H1 (cell line): ENCODE measurements at regions not wholly inside any gene's neighbourhood (a gene's known extent, or its start where the extent isn't known, plus 50 kb on each side); places are given as distances from the start of the nearest gene placed in this dataset.

ENCODE experiments used
- CTCF ChIA-PET: fragments of 300-600 bp; sonication (Branson Sonifier 250); formaldehyde crosslinking; loops from one replicate; lab custom pipeline; 2021; ENCODE audit not compliant: partially characterized antibody; lab: Charles Lee
- POLR2A ChIA-PET: fragments of 300-600 bp; sonication (Branson Sonifier 250); formaldehyde crosslinking; loops from one replicate; lab custom pipeline; 2021; ENCODE audit warnings: inconsistent platforms; ENCODE audit not compliant: partially characterized antibody; lab: Charles Lee
- DNase-seq, 2 experiments: peaks; one replicate each; pipeline versions ENCODE4 v3.0.0 to v3.0.0-alpha.2; 2010 to 2022; ENCODE audit warnings: low spot score in 2 of 2, low read depth in 1 of 2, mixed read lengths in 1 of 2
- FAIRE-seq: peaks from 2 replicates; lab custom pipeline; 2011; peaks lifted over from hg19 to GRCh38; lab: Jason Lieb, UNC
- H2AFZ ChIP-seq: 2 replicates; pipeline ENCODE4 v1.8.1; 2012; ENCODE audit warnings: low read length, inconsistent platforms
- H2AK5ac ChIP-seq: 2 replicates; pipeline ENCODE4 v1.6.1; 2013; ENCODE audit warnings: low read depth, low read length
- H2BK120ac ChIP-seq: replicated peaks from 2 replicates; pipeline ENCODE3; 2013; ENCODE audit warnings: low read depth, low read length, inconsistent platforms
- H2BK12ac ChIP-seq: 2 replicates; pipeline ENCODE4 v1.6.1; 2013; ENCODE audit warnings: low read depth, low read length
- H2BK15ac ChIP-seq: 2 replicates; pipeline ENCODE4 v1.6.1; 2013; ENCODE audit warnings: low read length
- H2BK20ac ChIP-seq: 2 replicates; pipeline ENCODE4 v1.6.1; 2013; ENCODE audit warnings: low read length
- H2BK5ac ChIP-seq: 2 replicates; pipeline ENCODE4 v1.6.1; 2013; ENCODE audit warnings: low read depth, low read length
- H3K14ac ChIP-seq: 2 replicates; pipeline ENCODE4 v1.6.1; 2013; ENCODE audit warnings: inconsistent platforms; ENCODE audit not compliant: insufficient read length
- H3K18ac ChIP-seq: 2 replicates; pipeline ENCODE4 v1.6.1; 2013; ENCODE audit warnings: low read length; ENCODE audit errors: extremely low read depth
- H3K23ac ChIP-seq: 2 replicates; pipeline ENCODE4 v1.6.1; 2013; ENCODE audit warnings: inconsistent platforms; ENCODE audit not compliant: insufficient read length
- H3K23me2 ChIP-seq: 2 replicates; pipeline ENCODE4 v1.6.1; 2013; ENCODE audit warnings: low read depth, low read length
- H3K27ac ChIP-seq: 2 replicates; pipeline ENCODE4 v1.6.1; 2011; ENCODE audit warnings: low read depth, low read length, inconsistent platforms
- H3K27me3 ChIP-seq, 4 experiments: replicated peaks in 1 of 4; 1 replicate in 1 of 4; 2 replicates in 3 of 4; pipeline versions ENCODE4 v1.6.1 to v1.8.1; 2011 to 2013; ENCODE audit warnings: low read length in 3 of 4, mild to moderate bottlenecking in 3 of 4, inconsistent platforms in 2 of 4, mixed read lengths in 2 of 4, moderate library complexity in 1 of 4; ENCODE audit not compliant: control insufficient read depth in 3 of 4, insufficient read depth in 3 of 4; ENCODE audit errors: extremely low read depth in 1 of 4
- H3K36me3 ChIP-seq, 4 experiments: 2 replicates each; pipeline versions ENCODE4 v1.6.1 to v1.8.1; 2011 to 2013; ENCODE audit warnings: mild to moderate bottlenecking in 4 of 4, low read length in 3 of 4, moderate library complexity in 2 of 4, control low read depth in 1 of 4, inconsistent platforms in 1 of 4; ENCODE audit not compliant: insufficient read depth in 4 of 4, control insufficient read depth in 2 of 4
- H3K4ac ChIP-seq: replicated peaks from 2 replicates; pipeline ENCODE3; 2013; ENCODE audit warnings: low read length, low read depth, mixed read lengths, inconsistent platforms; ENCODE audit not compliant: insufficient read length
- H3K4me1 ChIP-seq, 4 experiments: replicated peaks in 1 of 4; 1 replicate in 1 of 4; 2 replicates in 3 of 4; pipeline versions ENCODE4 v1.6.1 to v1.8.1; 2011 to 2013; ENCODE audit warnings: low read length in 3 of 4, inconsistent platforms in 2 of 4, mixed read lengths in 1 of 4; ENCODE audit not compliant: insufficient read depth in 4 of 4, control insufficient read depth in 3 of 4
- H3K4me2 ChIP-seq, 2 experiments: 2 replicates each; pipeline versions ENCODE4 v1.6.1 to v1.8.1; 2011 to 2013; ENCODE audit warnings: low read depth in 2 of 2, low read length in 2 of 2, control low read depth in 1 of 2, inconsistent platforms in 1 of 2, mild to moderate bottlenecking in 1 of 2; ENCODE audit not compliant: insufficient read depth in 1 of 2
- H3K4me3 ChIP-seq, 4 experiments: fragments of 200-600, 300-600 bp in 1 of 4; sonication (generic), shearing (Covaris generic), sonication (Bioruptor Twin) in 1 of 4; 2 replicates each; pipeline versions ENCODE4 v1.5.1 to v1.8.1; 2011 to 2016; ENCODE audit warnings: low read length in 4 of 4, low read depth in 3 of 4, control low read depth in 2 of 4, inconsistent platforms in 2 of 4, mild to moderate bottlenecking in 2 of 4, mixed read lengths in 1 of 4, moderate library complexity in 1 of 4; ENCODE audit not compliant: insufficient read depth in 2 of 4; ENCODE audit errors: extremely low read depth in 1 of 4
- H3K56ac ChIP-seq: replicated peaks from 2 replicates; pipeline ENCODE3; 2013; ENCODE audit warnings: low read depth, mild to moderate bottlenecking, mixed read lengths, low read length, inconsistent platforms; ENCODE audit not compliant: insufficient read length
- H3K79me1 ChIP-seq: 2 replicates; pipeline ENCODE4 v1.6.1; 2013; ENCODE audit warnings: low read depth, low read length, control low read depth
- H3K79me2 ChIP-seq, 2 experiments: 2 replicates each; pipeline versions ENCODE4 v1.6.1 to v1.8.1; 2012 to 2013; ENCODE audit warnings: low read length in 2 of 2, mild to moderate bottlenecking in 2 of 2, inconsistent platforms in 1 of 2; ENCODE audit not compliant: insufficient read depth in 2 of 2, control insufficient read depth in 1 of 2
- H3K9ac ChIP-seq, 4 experiments: replicated peaks in 1 of 4; 1 replicate in 1 of 4; 2 replicates in 3 of 4; pipeline versions ENCODE4 v1.6.1 to v1.8.1; 2011 to 2013; ENCODE audit warnings: low read depth in 3 of 4, low read length in 3 of 4, control low read depth in 2 of 4, mild to moderate bottlenecking in 2 of 4, moderate library complexity in 2 of 4, inconsistent platforms in 1 of 4; ENCODE audit errors: extremely low read depth in 1 of 4
- H3K9me3 ChIP-seq, 2 experiments: 2 replicates each; pipeline versions ENCODE4 v1.6.1 to v1.8.1; 2012 to 2013; ENCODE audit warnings: mild to moderate bottlenecking in 2 of 2, moderate library complexity in 2 of 2, control low read depth in 1 of 2, inconsistent platforms in 1 of 2, low read depth in 1 of 2, low read length in 1 of 2, mixed read lengths in 1 of 2; ENCODE audit not compliant: insufficient read depth in 2 of 2
- H4K20me1 ChIP-seq, 2 experiments: replicated peaks in 1 of 2; 2 replicates each; pipeline versions ENCODE3 to v1.8.1; 2011 to 2013; ENCODE audit warnings: inconsistent platforms in 2 of 2, low read length in 2 of 2, mild to moderate bottlenecking in 1 of 2; ENCODE audit not compliant: insufficient read depth in 2 of 2, control insufficient read depth in 1 of 2
- H4K5ac ChIP-seq: 2 replicates; pipeline ENCODE4 v1.6.1; 2013; ENCODE audit warnings: low read length, low read depth, mixed read lengths, inconsistent platforms; ENCODE audit not compliant: insufficient read length
- H4K8ac ChIP-seq: 2 replicates; pipeline ENCODE4 v1.8.0; 2013; ENCODE audit warnings: mild to moderate bottlenecking, moderate library complexity, low read length, inconsistent platforms; ENCODE audit not compliant: insufficient read depth; ENCODE audit errors: extremely low read depth
- H4K91ac ChIP-seq: replicated peaks from 2 replicates; pipeline ENCODE3; 2013; ENCODE audit warnings: low read length, mixed read lengths, inconsistent platforms; ENCODE audit not compliant: insufficient read length
- BACH1 ChIP-seq: IDR thresholded peaks from 2 replicates; pipeline ENCODE4 v1.6.1; 2012; ENCODE audit warnings: low read length, improper control_type of control experiment
- FOSL1 ChIP-seq: IDR thresholded peaks from 2 replicates; pipeline ENCODE4 v1.6.1; 2011; ENCODE audit warnings: mild to moderate bottlenecking, low read depth, low read length, moderate library complexity; ENCODE audit not compliant: insufficient read depth
- RAD21 ChIP-seq, 2 experiments: IDR thresholded peaks in 1 of 2; conservative IDR thresholded peaks in 1 of 2; 2 replicates each; pipeline ENCODE4 v1.6.1; 2011; ENCODE audit warnings: low read depth in 2 of 2, low read length in 2 of 2, improper control_type of control experiment in 1 of 2, inconsistent platforms in 1 of 2, mild to moderate bottlenecking in 1 of 2, moderate library complexity in 1 of 2
- SIRT6 ChIP-seq: IDR thresholded peaks from one replicate; pipeline ENCODE4 v1.7.1; 2012; ENCODE audit warnings: low read length, inconsistent platforms
- SP1 ChIP-seq: IDR thresholded peaks from 2 replicates; pipeline ENCODE4 v1.6.1; 2011; ENCODE audit warnings: low read depth, low read length
- SP4 ChIP-seq: IDR thresholded peaks from 2 replicates; pipeline ENCODE4 v1.6.1; 2012; ENCODE audit warnings: low read length, inconsistent platforms
- TAF1 ChIP-seq: IDR thresholded peaks from 2 replicates; pipeline ENCODE4 v1.6.1; 2011; ENCODE audit warnings: mild to moderate bottlenecking, low read depth, low read length
- TAF7 ChIP-seq: optimal IDR thresholded peaks from 2 replicates; pipeline ENCODE3; 2011; ENCODE audit warnings: low read depth, mild to moderate bottlenecking, inconsistent platforms, low read length, moderate library complexity, borderline replicate concordance
- WGBS, 2 experiments: shearing (Covaris generic) in 1 of 2; methylation state at CpG; one replicate each; pipeline versions ENCODE4 v1.1.6 to v1.1.7; 2013 to 2015; ENCODE audit warnings: low lambda C conversion rate in 2 of 2, mixed read lengths in 2 of 2, inconsistent platforms in 1 of 2, low coverage in 1 of 2, missing lambda C conversion rate in 1 of 2; ENCODE audit not compliant: insufficient replicate concordance in 2 of 2, insufficient coverage in 1 of 2, insufficient read length in 1 of 2; ENCODE audit errors: extremely low coverage in 1 of 2, missing lambda C conversion rate in 1 of 2; 5-methylcytosine and 5-hydroxymethylcytosine counted together
- TF ChIP-seq, protein P1 (sequence below): IDR thresholded peaks from 2 replicates; pipeline ENCODE4 v1.6.1; 2012; ENCODE audit warnings: low read length, inconsistent platforms
- TF ChIP-seq, protein P2 (sequence below): IDR thresholded peaks from 2 replicates; pipeline ENCODE4 v1.6.1; 2011; ENCODE audit warnings: low read depth, mild to moderate bottlenecking, low read length; ENCODE audit not compliant: insufficient read depth

DNA sequence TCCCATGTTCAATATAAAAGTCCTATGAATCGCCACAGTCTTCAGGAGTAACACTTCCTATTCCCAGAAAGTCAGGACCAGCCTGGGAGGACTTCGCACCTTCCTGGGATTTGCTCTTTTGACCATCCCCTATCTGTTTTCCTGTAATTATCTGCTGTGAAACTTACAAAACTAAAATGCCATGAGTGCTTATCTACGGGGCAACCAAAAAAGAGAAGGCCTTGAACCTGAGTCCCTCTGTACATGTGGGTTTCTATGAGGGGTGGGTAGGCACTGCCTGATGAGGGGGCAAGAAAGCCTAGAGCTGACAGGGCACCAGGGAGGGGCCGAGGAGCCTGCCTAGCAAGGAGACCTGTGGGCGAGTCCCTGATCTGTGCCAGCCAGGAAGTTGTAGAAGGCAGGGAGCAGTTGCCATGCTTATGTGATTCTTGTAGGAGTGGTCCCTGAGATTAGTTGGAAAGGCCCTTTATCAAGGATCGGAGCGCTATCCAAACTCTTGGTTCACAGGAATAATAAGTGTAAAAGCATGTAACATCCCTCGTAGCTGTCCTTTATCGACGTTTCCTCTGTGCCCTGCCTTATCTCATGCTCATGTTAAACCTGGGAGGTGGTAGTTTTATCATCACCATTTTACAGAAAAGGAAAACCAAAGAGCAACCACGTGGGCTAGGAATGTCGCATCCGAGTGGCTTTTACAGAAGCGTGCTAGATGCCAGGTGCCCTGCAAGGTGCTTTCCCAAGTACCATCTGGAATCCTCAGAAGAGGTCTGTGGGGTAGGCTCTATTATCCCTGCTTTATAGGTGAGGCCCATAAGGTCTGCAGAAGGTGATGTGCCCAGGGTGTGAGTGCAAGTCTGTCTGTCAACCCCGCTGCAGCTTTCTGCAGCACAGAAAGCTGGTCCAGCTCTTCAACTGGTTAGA, 111.8 kb downstream of the B3GNT2 start:
- H4K8ac ChIP-seq = no peak overlapping the region
- no peak for TF ChIP-seq SIRT6
- no peak for TF ChIP-seq SP4
- no peak for TF ChIP-seq TAF7
- TF ChIP-seq TAF1 = no peak
- TF ChIP-seq RAD21 (IDR thresholded peaks at IDR 0.05 in 1 of 2, conservative IDR thresholded peaks at IDR 0.05 in 1 of 2; ENCODE audit: low read depth in 2 of 2, low read length in 2 of 2) = no peak
- no peak for TF ChIP-seq BACH1
- no peak for TF ChIP-seq FOSL1
- TF ChIP-seq, protein P1, sequence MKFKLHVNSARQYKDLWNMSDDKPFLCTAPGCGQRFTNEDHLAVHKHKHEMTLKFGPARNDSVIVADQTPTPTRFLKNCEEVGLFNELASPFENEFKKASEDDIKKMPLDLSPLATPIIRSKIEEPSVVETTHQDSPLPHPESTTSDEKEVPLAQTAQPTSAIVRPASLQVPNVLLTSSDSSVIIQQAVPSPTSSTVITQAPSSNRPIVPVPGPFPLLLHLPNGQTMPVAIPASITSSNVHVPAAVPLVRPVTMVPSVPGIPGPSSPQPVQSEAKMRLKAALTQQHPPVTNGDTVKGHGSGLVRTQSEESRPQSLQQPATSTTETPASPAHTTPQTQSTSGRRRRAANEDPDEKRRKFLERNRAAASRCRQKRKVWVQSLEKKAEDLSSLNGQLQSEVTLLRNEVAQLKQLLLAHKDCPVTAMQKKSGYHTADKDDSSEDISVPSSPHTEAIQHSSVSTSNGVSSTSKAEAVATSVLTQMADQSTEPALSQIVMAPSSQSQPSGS = no peak
- no peak for TF ChIP-seq SP1
- TF ChIP-seq, protein P2, sequence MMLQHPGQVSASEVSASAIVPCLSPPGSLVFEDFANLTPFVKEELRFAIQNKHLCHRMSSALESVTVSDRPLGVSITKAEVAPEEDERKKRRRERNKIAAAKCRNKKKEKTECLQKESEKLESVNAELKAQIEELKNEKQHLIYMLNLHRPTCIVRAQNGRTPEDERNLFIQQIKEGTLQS = no peak

More for the DNA sequence above, 111.8 kb downstream of the B3GNT2 start:
- no peak overlapping the region for H3K4ac ChIP-seq
- H3K4me3 ChIP-seq = no peak overlapping the region
- H4K5ac ChIP-seq = no peak overlapping the region
- H3K27me3 ChIP-seq = no peaks in the 10 kb centered on the region
- H3K4me2 ChIP-seq = no peak overlapping the region
- CTCF ChIA-PET = interaction anchor here (0.8 to 4.5 kb wide), 4 partner anchors 7 to 10 kb away, joined by 3 to 25 read pairs (median 14); no protein-coding TSS in a partner anchor
- H3K79me1 ChIP-seq = no peaks in the 10 kb centered on the region
- H3K9me3 ChIP-seq = no peaks in the 10 kb centered on the region
- H3K23ac ChIP-seq = no peak overlapping the region
- H3K23me2 ChIP-seq = no peaks in the 10 kb centered on the region
- no peak overlapping the region for H2AFZ ChIP-seq
- no peak overlapping the region for H3K56ac ChIP-seq
- POLR2A ChIA-PET = no interaction called here
- no peak overlapping the region for H4K91ac ChIP-seq
- H3K36me3 ChIP-seq = no peaks in the 10 kb centered on the region
- H2AK5ac ChIP-seq = no peak overlapping the region
- H4K20me1 ChIP-seq = no peaks in the 10 kb centered on the region
- WGBS, 2 experiments = 90% methylated on average over 15 of the region's 15 CpGs; no CpG with 5 or more reads in 1 of the 2 experiments
- H2BK12ac ChIP-seq = peak overlapping the region; percentile 65
- no peak overlapping the region for H3K27ac ChIP-seq
- peak overlapping the region; percentile 19; the same call in 1 of the 2 replicates for H2BK5ac ChIP-seq
- H2BK120ac ChIP-seq = no peak overlapping the region
- no peaks in the 10 kb centered on the region for H3K79me2 ChIP-seq
- H2BK20ac ChIP-seq = 0 out of 2 replicates have a peak overlapping the region, but pooled peaks have one; percentile 72
- DNase-seq (no peak), FAIRE-seq (no peak)
- peaks cover 12 to 30% (median 23%) of the 10 kb centered on the region in 4 experiments for H3K4me1 ChIP-seq
- peak overlapping the region; percentile 4 for H3K18ac ChIP-seq
- no peak overlapping the region for H2BK15ac ChIP-seq
- H3K14ac ChIP-seq = no peak overlapping the region
- H3K9ac ChIP-seq = no peak overlapping the region
